Hippocampal formation (tissue), 2 donors: ENCODE measurements at regions not wholly inside any gene's neighbourhood (a gene's known extent, or its start where the extent isn't known, plus 50 kb on each side); places are given as distances from the start of the nearest gene placed in this dataset.
A peak's percentile ranks its signal among the peaks of the same experiment; 100 is the strongest.
"Not testable (repeated sequence)": the region's sequence is repeated elsewhere in the genome, so short reads cannot be mapped to it uniquely, and the experiment has no call there.

Experiments used
- DNase-seq, 2 donors: peaks; one replicate each; lab custom pipeline; 2025; lab: John Stamatoyannopoulos, UW

DNA sequence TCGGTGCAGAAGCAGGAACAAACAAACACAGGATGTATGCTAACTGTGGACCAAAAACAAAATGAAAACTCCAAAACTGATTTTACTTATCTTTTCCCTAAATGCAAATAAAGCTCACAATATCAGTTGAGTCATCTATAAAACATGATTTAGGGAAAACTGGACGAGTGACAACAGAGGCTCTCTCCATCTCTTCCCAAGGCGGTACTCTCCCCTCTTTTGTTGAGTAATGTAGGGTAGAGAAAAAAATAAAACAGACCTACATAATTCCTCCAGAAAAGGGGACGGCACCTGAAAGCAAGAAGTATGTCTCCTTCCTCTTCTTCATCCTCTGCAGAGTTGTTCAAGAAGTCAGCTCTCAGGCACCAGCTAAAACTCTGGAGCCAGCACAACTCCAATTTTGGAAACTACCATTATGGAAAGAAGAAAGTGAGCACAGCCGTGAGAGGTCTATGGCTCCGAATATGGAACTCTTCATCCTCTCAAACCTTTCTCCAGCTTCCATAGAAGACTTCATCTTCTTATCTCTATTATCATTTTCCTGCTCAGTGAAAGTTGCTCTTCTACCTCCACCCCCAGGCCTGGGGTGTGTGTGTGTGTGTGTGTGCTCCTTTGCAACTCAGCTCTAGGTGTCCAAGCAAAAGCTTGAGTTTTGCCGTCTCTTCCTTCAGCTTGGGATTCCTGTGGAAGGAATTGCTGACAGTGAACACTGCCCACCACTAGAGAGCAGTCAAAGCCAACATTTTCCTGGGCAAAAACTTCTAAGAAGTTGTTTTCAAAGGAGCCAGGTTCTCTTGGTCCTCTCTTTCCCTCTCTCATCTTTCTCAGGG is 155.4 kb downstream of the DIO2 start:
- DNase-seq: peak; percentile 46 to 67

DNA sequence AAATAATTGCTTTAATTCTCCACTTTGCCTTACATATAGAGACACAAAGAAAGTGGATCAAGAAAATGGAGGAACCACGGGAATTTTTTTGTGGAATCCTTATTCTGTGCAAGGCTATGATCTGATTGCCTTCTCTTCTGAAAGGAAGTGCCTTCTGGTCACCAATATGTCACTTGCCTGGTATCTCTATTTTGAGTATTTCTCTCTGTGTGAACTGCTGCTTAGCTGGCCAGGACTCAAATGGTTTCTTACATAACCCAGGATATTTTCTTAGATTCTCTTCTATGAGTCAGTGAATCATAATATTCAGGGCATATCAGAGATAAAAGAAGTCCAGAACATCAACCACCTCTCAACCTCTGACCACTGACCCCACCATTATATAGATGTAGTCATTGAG is 156.1 kb downstream of the DIO2 start:
- DNase-seq: peak in 1 of 2 donors; percentile 9

DNA sequence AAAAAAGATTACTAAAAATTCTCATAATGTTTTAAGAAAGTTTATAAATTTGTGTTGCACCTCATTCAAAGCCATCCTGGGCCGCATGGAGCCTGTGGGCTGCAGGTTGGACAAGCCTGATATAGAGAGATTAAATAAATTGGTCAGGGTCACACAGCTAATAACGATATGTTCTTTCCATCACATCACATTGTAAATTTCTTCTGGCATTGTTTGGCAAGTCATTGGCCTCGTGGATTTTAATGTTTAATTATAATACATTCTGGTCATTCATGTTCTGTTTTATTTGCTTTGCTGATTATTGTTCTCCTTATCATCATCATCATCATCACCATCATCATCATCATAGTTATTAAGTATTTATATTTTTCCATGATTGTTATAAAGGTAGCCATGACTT is 157.3 kb downstream of the DIO2 start:
- no peak for DNase-seq

GRCh38 chr14:80049055-80049454 is 162.2 kb downstream of the DIO2 start:
- DNase-seq: no peak

- DNase-seq: no peak
Measured at GRCh38 chr14:80047761-80048160, 163.5 kb downstream of the DIO2 start.

GRCh38 chr14:80037349-80037748 is 174.0 kb downstream of the DIO2 start:
- no peak for DNase-seq

DNA sequence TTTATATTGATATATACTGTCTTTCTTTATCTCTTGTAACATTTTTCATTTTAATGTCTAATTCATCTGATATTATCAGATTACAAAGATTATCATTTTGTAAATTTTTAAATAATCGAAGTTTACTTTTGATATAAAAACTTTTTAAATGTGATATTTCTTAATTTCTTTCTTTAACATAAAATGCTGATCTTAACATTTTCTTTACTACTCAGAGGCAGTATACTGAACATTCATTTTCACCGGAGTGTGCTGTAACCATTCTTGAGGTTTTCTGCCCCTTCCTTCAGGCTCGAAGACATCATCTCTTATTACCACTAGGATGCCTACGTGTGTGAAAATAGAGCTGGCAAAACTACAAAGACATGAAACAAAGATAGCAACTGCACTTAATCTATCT is 186.9 kb downstream of the DIO2 start:
- DNase-seq: no peak

- DNase-seq: not testable (repeated sequence)
Measured at GRCh38 chr14:80018476-80018875, 192.8 kb downstream of the DIO2 start.

- no peak for DNase-seq
Measured at GRCh38 chr14:80017795-80018194, 193.5 kb downstream of the DIO2 start.

GRCh38 chr14:80010245-80010644 is 201.1 kb downstream of the DIO2 start:
- not testable (repeated sequence) for DNase-seq

DNA sequence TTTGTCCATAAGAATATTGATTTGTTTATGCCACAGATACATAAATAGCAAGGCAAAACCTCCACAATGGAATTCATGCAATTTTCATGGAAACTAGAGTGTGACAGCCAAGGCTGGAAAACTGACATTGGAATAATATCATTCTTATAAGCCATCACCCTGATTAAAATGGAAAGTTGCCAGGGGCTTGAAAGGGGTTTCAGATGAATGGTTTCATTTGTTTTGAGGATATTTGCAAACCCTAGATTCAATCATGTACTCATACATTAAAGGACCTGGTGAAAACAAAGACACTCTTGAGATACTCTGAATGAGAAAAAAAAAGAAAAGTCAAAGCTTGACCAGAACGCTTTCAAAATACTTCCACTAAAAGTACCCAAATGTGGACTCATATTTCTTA is 205.7 kb downstream of the DIO2 start:
- DNase-seq: no peak

- DNase-seq: no peak
Measured at GRCh38 chr14:80004871-80005270, 206.4 kb downstream of the DIO2 start.

GRCh38 chr14:80003138-80003537 is 208.2 kb downstream of the DIO2 start:
- no peak for DNase-seq

DNA sequence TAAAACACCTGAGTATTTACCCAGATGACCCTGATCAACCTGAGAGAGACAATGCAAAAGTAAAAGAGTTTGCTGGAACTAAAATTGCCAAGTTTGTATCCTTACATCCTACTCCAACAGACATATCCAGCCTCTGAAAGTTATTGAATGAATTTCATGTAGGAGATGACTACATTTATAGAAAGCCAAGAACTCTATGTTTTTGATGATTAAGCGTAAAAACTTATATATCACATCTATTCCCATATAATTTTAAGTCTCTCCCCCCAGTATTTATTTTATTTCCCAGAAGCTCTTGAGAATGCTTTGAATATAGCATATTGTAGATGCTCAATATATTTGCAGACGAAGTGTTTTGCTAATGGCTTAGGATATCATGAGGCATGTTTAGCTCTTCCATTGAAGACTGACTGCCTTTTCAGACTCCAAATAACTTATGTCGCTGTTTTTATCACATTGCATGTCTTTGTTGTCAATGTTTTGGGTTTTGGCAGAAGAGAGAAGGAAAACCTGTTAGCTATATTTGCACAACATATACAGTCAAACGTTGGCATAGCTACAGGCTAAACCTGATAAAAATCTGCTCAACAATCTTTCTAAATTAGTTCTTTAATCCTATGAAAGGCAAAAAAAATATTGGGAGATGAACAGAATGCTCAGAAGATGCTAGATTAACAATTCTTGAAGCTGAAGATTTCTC is 213.6 kb downstream of the DIO2 start:
- DNase-seq: no peak

- DNase-seq: no peak
Measured at GRCh38 chr14:79992407-79993198, 218.7 kb downstream of the DIO2 start.

- no peak for DNase-seq
Measured at GRCh38 chr14:79991866-79992265, 219.4 kb downstream of the DIO2 start.

DNA sequence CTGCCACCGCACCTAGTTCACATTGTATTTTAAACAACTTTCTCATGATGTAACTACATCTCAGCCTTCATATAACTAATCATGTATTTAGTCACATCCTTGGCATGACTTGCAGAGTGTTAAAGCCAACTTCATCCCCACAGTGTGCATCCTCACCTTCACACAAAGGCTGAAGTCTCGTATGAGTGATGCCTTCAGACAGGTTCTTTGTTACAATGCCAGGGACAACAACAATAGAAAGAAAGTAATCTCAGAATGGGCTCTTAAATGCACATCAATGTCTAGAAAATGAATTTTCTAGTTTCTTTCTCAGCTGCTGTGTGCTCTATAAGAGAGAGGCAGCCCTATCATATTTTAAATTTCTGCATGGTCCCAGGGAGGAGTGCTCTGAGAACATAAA is 221.3 kb downstream of the DIO2 start:
- DNase-seq: no peak

DNA sequence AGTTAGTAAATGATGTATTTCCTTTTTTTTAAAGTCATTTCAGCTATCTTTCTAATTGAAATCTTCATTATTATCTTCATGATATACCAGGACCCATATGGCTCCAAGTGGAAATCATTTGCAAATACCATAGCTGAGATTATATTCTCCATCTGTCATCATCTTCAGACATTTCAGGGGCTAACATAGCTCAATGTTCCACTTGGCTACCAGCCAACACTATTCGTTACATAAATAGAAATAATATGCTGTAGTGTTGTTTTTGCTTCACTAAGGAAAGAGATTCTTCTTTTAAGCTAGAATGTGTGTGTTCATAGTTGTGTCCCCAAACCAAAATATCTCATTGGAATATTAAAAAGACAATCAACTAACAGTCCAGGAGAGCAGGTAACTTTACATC is 225.1 kb downstream of the DIO2 start:
- DNase-seq: no peak

- no peak for DNase-seq
Measured at GRCh38 chr14:79972230-79972629, 239.1 kb downstream of the DIO2 start.

DNA sequence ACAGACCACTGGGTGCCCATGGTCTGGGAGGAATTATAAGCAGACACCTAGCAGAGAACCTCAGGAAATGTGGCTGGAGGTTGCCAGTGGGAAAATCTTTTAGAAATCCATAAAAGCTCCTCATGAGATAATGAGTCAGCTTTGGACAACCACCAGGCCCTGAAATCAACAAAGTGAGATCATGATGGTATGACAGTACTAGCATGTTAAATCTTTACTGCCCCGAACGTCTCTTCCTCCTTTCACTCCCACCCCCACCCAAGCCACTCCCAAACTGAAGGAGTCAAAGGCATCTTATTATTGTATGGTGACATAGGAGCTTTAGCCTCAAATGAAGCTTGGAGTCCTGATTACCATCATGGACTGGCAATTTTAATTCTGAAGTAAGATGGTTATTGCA is 240.0 kb downstream of the DIO2 start:
- no peak for DNase-seq

DNA sequence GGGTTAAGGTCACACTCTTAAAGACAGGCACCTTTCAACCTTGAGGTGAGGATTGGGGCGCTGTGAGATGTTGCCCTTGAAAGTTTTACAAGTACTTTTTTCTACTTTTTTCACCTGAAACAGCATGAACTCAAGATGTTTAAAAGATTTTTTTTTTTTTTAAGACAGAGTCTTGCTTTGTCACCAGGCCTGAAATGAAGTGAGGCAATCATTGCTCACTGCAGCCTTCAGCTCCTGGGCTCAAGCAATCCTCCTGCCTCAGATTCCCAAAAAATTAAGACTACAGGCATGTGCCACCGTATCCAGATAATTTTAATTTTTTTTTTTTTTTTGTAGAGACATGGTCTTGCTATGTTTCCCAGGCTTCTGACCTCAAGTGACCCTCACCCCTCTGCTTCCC is 243.9 kb downstream of the DIO2 start:
- no peak for DNase-seq

DNA sequence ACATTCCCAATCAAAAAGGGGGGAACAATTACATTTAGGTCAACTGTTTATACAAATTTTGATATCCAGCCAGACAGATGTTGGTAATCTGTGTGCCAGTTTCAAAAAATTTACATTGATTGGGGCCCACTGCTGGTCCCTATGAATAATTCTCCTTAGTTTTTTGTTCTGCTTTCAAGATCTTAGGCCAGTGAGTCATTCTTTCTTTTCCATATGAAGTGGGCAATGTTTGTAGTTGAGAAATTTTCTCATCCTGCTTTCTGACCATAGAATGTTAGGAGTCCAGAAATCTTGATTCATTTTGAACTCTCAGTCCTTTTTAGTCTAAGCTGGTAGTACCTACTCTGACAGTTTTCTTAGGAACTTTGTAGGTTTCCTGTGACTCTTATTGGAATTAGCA is 244.3 kb downstream of the DIO2 start:
- no peak for DNase-seq

GRCh38 chr14:79965896-79966295 is 245.4 kb downstream of the DIO2 start:
- DNase-seq: no peak
